K562 (cell line): ENCODE measurements at regions not wholly inside any gene's neighbourhood (a gene's known extent, or its start where the extent isn't known, plus 50 kb on each side); places are given as distances from the start of the nearest gene placed in this dataset.

ENCODE experiments used
- ATAC-seq: fragments of 200-7000 bp; cut with Tn5 transposase; 3 replicates; pipeline ENCODE4 v1.9.1; 2020; ENCODE audit warnings: moderate library complexity
- BruUV-seq: library from RNA; stranded (reverse); fragments of 400-500 nt; replicated peaks from 2 replicates; lab custom pipeline; 2021; lab: Mats Ljungman, UMichigan
- CTCF ChIA-PET: fragments of 300-600 bp; formaldehyde crosslinking; extraction: SDS; loops from one replicate; lab custom pipeline; 2021; ENCODE audit warnings: low intra/inter-chr PET ratio; lab: Yijun Ruan, JAX
- POLR2A ChIA-PET: fragments of 300-600, 350-650 bp; sonication (Branson Sonifier 250); formaldehyde crosslinking; extraction: SDS; loops from one replicate; lab custom pipeline; 2021; ENCODE audit warnings: antibody characterized with exemption, inconsistent platforms; lab: Yijun Ruan, JAX
- DNase-seq, 4 experiments: peaks; one replicate each; pipeline versions ENCODE4 v3.0.0 to v3.0.0-alpha.2; 2011 to 2018; ENCODE audit warnings: low spot score in 3 of 4, mixed read lengths in 3 of 4; ENCODE audit errors: extremely low read depth in 1 of 4
- FAIRE-seq: peaks from 2 replicates; lab custom pipeline; 2011; peaks lifted over from hg19 to GRCh38; lab: Jason Lieb, UNC
- H2AFZ ChIP-seq: 2 replicates; pipeline ENCODE4 v1.6.0; 2011; ENCODE audit warnings: low read depth, low read length, control low read depth, inconsistent platforms
- H3K27ac ChIP-seq: fragments of 200-600 bp; 3 replicates; pipeline ENCODE4 v1.8.0; 2011; ENCODE audit warnings: low read depth, mild to moderate bottlenecking, control low read depth, inconsistent platforms, low read length, moderate library complexity, mixed read lengths; ENCODE audit errors: extremely low read depth
- H3K27me3 ChIP-seq, 2 experiments: fragments of 300-600 bp in 1 of 2; 2 replicates in 1 of 2; 3 replicates in 1 of 2; pipeline versions ENCODE4 v1.6.0 to v1.8.0; 2011; ENCODE audit warnings: inconsistent platforms in 2 of 2, low read length in 2 of 2, mild to moderate bottlenecking in 1 of 2, mixed read lengths in 1 of 2, moderate library complexity in 1 of 2; ENCODE audit not compliant: control insufficient read depth in 2 of 2, insufficient read depth in 2 of 2
- H3K36me3 ChIP-seq: fragments of 300-600 bp; 3 replicates; pipeline ENCODE4 v1.8.0; 2011; ENCODE audit warnings: mild to moderate bottlenecking, low read length, inconsistent platforms; ENCODE audit not compliant: control insufficient read depth, insufficient read depth
- H3K4me1 ChIP-seq, 2 experiments: fragments of 200-600 bp in 1 of 2; replicated peaks in 1 of 2; 2 replicates in 1 of 2; 3 replicates in 1 of 2; pipeline versions ENCODE4 v1.5.1 to v1.8.0; 2011; ENCODE audit warnings: inconsistent platforms in 2 of 2, low read length in 2 of 2, mild to moderate bottlenecking in 1 of 2, mixed read lengths in 1 of 2, moderate library complexity in 1 of 2; ENCODE audit not compliant: control insufficient read depth in 2 of 2, insufficient read depth in 2 of 2
- H3K4me2 ChIP-seq: 2 replicates; pipeline ENCODE4 v1.6.1; 2011; ENCODE audit warnings: low read length, control low read depth, inconsistent platforms, mixed read lengths; ENCODE audit not compliant: insufficient read depth
- H3K4me3 ChIP-seq: fragments of 200-600 bp; sonication (generic), shearing (Covaris generic); 2 replicates; pipeline ENCODE4 v1.5.1; 2016; ENCODE audit warnings: control low read depth, inconsistent platforms
- H3K79me2 ChIP-seq: fragments of 200-600 bp; 3 replicates; pipeline ENCODE4 v1.8.0; 2011; ENCODE audit warnings: low read length, inconsistent platforms; ENCODE audit not compliant: control insufficient read depth, insufficient read depth
- H3K9ac ChIP-seq, 2 experiments: 2 replicates each; pipeline versions ENCODE4 v1.6.0 to v1.6.1; 2011; ENCODE audit warnings: low read depth in 2 of 2, low read length in 2 of 2, control low read depth in 1 of 2, inconsistent platforms in 1 of 2, mild to moderate bottlenecking in 1 of 2, mixed read lengths in 1 of 2; ENCODE audit not compliant: insufficient read depth in 1 of 2
- H3K9me1 ChIP-seq: one replicate; pipeline ENCODE4 v1.6.0; 2011; ENCODE audit warnings: inconsistent platforms, mild to moderate bottlenecking, low read length, moderate library complexity; ENCODE audit not compliant: control insufficient read depth, insufficient read depth
- H3K9me3 ChIP-seq: replicated peaks from 2 replicates; pipeline ENCODE4 v1.5.1; 2011; ENCODE audit warnings: low read depth, low read length, inconsistent platforms; ENCODE audit not compliant: control insufficient read depth, insufficient read depth
- H4K20me1 ChIP-seq: replicated peaks from 2 replicates; pipeline ENCODE4 v1.6.1; 2011; ENCODE audit warnings: low read length, inconsistent platforms, mixed read lengths; ENCODE audit not compliant: control insufficient read depth, insufficient read depth
- FOXM1 ChIP-seq, 2 experiments: fragments of 450-650 bp in 1 of 2; sonication (generic) in 1 of 2; formaldehyde crosslinking in 1 of 2; IDR thresholded peaks; 2 replicates each; pipeline versions ENCODE4 v1.6.1 to v1.9.0; 2017 to 2022; ENCODE audit warnings: low read depth in 2 of 2, mild to moderate bottlenecking in 2 of 2, missing genetic modification reagents in 1 of 2, moderate library complexity in 1 of 2
- RAD21 ChIP-seq, 2 experiments: fragments of 250-450 bp in 1 of 2; fragments of 450-650 bp in 1 of 2; sonication (Bioruptor Pico) in 1 of 2; formaldehyde crosslinking in 1 of 2; IDR thresholded peaks in 1 of 2; conservative IDR thresholded peaks in 1 of 2; 2 replicates each; pipeline versions ENCODE4 v1.4.0 to v1.8.0; 2020 to 2022; ENCODE audit warnings: mild to moderate bottlenecking in 2 of 2, moderate library complexity in 1 of 2
- ZEB2 ChIP-seq: fragments of 450-650 bp; IDR thresholded peaks from 2 replicates; pipeline ENCODE4 v1.6.1; 2016
- WGBS: fragments of 100-300 bp; shearing (Covaris generic); methylation state at CpG from one replicate; pipeline ENCODE4 v1.1.6; 2016; ENCODE audit warnings: low coverage, mixed read lengths; ENCODE audit not compliant: insufficient coverage; ENCODE audit errors: missing lambda C conversion rate; 5-methylcytosine and 5-hydroxymethylcytosine counted together
- in situ Hi-C: fragments of 300-500 bp; cut with MboI; formaldehyde crosslinking; loops from 4 replicates; pipeline ENCODE4 v1.15.0; 2018; ENCODE audit warnings: inconsistent platforms, mixed read lengths
- intact Hi-C: fragments of 100-400 bp; cut with micrococcal nuclease; formaldehyde crosslinking; loops from 2 replicates; pipeline ENCODE4 v1.14.2; 2022
- TF ChIP-seq, protein P1 (sequence below), 3 experiments: IDR thresholded peaks in 2 of 3; conservative IDR thresholded peaks in 1 of 3; 2 replicates each; pipeline ENCODE4 v1.5.1; 2011 to 2012; ENCODE audit warnings: low read length in 3 of 3, mild to moderate bottlenecking in 3 of 3, control low read depth in 2 of 3, improper control_type of control experiment in 1 of 3, inconsistent platforms in 1 of 3, low read depth in 1 of 3, mixed read lengths in 1 of 3, moderate library complexity in 1 of 3; ENCODE audit not compliant: insufficient read depth in 2 of 3
- TF ChIP-seq, protein P2 (sequence below), 2 experiments: fragments of 450-650 bp; IDR thresholded peaks; 2 replicates each; pipeline ENCODE4 v1.6.1; 2016; ENCODE audit warnings: mild to moderate bottlenecking in 2 of 2, borderline replicate concordance in 1 of 2, low read depth in 1 of 2, moderate library complexity in 1 of 2
- TF ChIP-seq, protein P3 (sequence below): sonication (generic); formaldehyde crosslinking; IDR thresholded peaks from 2 replicates; pipeline ENCODE4 v1.9.0; 2022; ENCODE audit warnings: mild to moderate bottlenecking, missing genetic modification reagents
- TF ChIP-seq, protein P4 (sequence below), 2 experiments: fragments of 450-650 bp in 1 of 2; sonication (generic) in 1 of 2; formaldehyde crosslinking; conservative IDR thresholded peaks; 2 replicates each; pipeline versions ENCODE4 v1.4.0 to v1.8.1; 2020 to 2022; ENCODE audit warnings: mild to moderate bottlenecking in 1 of 2, missing genetic modification reagents in 1 of 2
- TF ChIP-seq, protein P5 (sequence below): sonication (generic); formaldehyde crosslinking; IDR thresholded peaks from 2 replicates; pipeline ENCODE4 v1.8.0; 2022; ENCODE audit warnings: missing genetic modification reagents, mild to moderate bottlenecking, moderate library complexity, borderline replicate concordance

DNA sequence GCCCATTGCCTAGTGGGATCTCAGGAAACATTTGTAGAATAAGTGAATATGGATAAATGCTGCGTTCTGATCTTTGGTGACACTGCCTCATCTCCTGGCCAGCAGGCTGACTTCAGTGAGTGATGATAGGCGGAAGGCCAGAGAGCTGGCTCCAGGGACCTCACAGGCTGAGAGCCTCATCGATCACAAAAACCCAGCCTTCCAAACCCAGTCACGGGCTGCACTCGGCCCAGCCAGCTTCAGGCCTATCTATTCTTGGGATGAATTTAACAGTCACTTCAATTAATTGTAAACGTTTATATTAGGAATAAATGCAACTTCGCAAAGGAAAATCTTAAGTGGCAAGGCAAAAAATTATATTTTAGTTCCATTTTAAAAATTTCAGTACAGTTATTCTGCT, 201.6 kb downstream of the IRX2 start:
- Histone ChIP-seq H3K27me3 (no peaks in the 10 kb centered on the region), H3K4me3 (no peak overlapping the region), H3K9me3 (no peaks in the 10 kb centered on the region), H3K36me3 (no peaks in the 10 kb centered on the region), H2AFZ (no peak overlapping the region), H3K4me2 (no peak overlapping the region), H3K9me1 (no peaks in the 10 kb centered on the region), H4K20me1 (no peaks in the 10 kb centered on the region), H3K4me1 (no peaks in the 10 kb centered on the region), H3K9ac (no peak overlapping the region), H3K79me2 (no peaks in the 10 kb centered on the region), H3K27ac (no peak overlapping the region)
- 2% methylated on average over 7 of the region's 7 CpGs for WGBS
- DNase-seq (no peak), ATAC-seq (no peak), FAIRE-seq (no peak)
- ChIA-PET POLR2A (no interaction called here), CTCF (no interaction called here)
- in situ Hi-C loops (no loop called here), intact Hi-C loops (no loop called here)
- no TSS peak for BruUV-seq
- TF ChIP-seq RAD21 (CRISPR knock-in tag; conservative IDR thresholded peaks at IDR 0.05 in 1 of 2, IDR thresholded peaks at IDR 0.05 in 1 of 2) (no peak), FOXM1 (IDR thresholded peaks at IDR 0.05; ENCODE audit: low read depth) (no peak), FOXM1 (CRISPR knock-in tag; IDR thresholded peaks at IDR 0.05; ENCODE audit: low read depth) (no peak), ZEB2 (no peak)
- TF ChIP-seq, protein P1, sequence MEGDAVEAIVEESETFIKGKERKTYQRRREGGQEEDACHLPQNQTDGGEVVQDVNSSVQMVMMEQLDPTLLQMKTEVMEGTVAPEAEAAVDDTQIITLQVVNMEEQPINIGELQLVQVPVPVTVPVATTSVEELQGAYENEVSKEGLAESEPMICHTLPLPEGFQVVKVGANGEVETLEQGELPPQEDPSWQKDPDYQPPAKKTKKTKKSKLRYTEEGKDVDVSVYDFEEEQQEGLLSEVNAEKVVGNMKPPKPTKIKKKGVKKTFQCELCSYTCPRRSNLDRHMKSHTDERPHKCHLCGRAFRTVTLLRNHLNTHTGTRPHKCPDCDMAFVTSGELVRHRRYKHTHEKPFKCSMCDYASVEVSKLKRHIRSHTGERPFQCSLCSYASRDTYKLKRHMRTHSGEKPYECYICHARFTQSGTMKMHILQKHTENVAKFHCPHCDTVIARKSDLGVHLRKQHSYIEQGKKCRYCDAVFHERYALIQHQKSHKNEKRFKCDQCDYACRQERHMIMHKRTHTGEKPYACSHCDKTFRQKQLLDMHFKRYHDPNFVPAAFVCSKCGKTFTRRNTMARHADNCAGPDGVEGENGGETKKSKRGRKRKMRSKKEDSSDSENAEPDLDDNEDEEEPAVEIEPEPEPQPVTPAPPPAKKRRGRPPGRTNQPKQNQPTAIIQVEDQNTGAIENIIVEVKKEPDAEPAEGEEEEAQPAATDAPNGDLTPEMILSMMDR (IDR thresholded peaks at IDR 0.05 in 2 of 3, conservative IDR thresholded peaks at IDR 0.05 in 1 of 3; ENCODE audit: insufficient read depth in 2 of 3, low read depth in 1 of 3, low read length in 3 of 3): no peak
- TF ChIP-seq, protein P2, sequence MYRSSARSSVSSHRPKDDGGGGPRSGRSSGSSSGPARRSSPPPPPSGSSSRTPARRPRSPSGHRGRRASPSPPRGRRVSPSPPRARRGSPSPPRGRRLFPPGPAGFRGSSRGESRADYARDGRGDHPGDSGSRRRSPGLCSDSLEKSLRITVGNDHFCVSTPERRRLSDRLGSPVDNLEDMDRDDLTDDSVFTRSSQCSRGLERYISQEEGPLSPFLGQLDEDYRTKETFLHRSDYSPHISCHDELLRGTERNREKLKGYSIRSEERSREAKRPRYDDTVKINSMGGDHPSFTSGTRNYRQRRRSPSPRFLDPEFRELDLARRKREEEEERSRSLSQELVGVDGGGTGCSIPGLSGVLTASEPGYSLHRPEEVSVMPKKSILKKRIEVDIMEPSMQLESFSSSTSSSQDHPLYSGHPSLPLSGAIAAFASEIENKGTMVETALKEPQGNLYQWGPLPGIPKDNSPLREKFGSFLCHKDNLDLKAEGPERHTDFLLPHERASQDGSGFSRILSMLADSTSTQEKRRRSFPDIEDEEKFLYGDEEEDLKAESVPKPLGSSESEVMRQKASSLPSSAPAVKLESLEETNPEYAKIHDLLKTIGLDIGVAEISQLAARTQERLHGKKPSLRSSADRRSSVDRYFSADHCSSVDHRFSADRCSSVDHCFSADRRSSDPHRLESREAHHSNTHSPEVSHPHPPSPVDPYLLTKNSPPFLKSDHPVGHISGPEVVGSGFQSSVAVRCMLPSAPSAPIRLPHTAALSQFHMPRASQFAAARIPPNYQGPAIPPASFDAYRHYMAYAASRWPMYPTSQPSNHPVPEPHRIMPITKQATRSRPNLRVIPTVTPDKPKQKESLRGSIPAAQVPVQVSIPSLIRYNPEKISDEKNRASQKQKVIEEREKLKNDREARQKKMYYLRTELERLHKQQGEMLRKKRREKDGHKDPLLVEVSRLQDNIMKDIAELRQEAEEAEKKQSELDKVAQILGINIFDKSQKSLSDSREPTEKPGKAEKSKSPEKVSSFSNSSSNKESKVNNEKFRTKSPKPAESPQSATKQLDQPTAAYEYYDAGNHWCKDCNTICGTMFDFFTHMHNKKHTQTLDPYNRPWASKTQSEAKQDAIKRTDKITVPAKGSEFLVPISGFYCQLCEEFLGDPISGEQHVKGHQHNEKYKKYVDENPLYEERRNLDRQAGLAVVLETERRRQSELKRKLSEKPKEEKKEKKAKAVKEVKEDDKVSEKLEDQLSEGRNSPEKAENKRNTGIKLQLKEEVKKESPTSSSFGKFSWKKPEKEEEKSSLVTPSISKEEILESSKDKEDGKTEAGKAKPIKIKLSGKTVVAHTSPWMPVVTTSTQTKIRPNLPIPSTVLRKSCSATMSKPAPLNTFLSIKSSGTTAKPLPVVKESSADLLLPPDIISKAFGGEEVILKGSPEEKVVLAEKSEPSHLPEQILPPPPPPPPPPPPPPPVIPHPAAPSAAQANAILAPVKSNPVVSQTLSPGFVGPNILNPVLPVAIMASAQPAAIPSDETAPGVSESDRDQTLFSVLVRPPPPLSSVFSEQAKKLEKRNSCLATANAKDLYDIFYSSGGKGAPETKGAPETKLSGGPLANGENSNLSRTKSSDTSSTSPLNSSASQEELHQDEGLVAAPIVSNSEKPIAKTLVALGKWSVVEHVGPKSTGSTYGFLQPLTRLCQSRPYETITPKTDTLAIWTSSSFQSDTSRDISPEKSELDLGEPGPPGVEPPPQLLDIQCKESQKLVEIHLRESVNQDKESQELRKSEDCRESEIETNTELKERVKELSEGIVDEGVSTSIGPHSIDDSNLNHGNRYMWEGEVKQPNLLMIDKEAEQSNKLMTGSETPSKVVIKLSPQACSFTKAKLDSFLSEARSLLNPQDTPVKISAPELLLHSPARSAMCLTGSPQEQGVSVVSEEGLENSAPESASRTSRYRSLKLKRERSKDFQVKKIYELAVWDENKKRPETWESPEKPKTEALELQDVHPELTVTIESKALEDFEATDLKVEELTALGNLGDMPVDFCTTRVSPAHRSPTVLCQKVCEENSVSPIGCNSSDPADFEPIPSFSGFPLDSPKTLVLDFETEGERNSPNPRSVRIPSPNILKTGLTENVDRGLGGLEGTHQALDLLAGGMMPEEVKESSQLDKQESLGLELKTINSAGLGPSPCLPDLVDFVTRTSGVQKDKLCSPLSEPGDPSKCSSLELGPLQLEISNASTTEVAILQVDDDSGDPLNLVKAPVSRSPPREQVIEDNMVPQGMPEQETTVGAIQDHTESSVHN (IDR thresholded peaks at IDR 0.05; ENCODE audit: borderline replicate concordance in 1 of 2, low read depth in 1 of 2): no peak
- TF ChIP-seq, protein P3, sequence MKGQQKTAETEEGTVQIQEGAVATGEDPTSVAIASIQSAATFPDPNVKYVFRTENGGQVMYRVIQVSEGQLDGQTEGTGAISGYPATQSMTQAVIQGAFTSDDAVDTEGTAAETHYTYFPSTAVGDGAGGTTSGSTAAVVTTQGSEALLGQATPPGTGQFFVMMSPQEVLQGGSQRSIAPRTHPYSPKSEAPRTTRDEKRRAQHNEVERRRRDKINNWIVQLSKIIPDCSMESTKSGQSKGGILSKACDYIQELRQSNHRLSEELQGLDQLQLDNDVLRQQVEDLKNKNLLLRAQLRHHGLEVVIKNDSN (CRISPR knock-in tag): no peak
- TF ChIP-seq, protein P4, sequence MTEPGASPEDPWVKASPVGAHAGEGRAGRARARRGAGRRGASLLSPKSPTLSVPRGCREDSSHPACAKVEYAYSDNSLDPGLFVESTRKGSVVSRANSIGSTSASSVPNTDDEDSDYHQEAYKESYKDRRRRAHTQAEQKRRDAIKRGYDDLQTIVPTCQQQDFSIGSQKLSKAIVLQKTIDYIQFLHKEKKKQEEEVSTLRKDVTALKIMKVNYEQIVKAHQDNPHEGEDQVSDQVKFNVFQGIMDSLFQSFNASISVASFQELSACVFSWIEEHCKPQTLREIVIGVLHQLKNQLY (CRISPR knock-in tag; conservative IDR thresholded peaks at IDR 0.05): no peak
- TF ChIP-seq, protein P5, sequence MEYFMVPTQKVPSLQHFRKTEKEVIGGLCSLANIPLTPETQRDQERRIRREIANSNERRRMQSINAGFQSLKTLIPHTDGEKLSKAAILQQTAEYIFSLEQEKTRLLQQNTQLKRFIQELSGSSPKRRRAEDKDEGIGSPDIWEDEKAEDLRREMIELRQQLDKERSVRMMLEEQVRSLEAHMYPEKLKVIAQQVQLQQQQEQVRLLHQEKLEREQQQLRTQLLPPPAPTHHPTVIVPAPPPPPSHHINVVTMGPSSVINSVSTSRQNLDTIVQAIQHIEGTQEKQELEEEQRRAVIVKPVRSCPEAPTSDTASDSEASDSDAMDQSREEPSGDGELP: no peak
